ENCODE measurements at regions not wholly inside any gene's neighbourhood (a gene's known extent, or its start where the extent isn't known, plus 50 kb on each side); places are given as distances from the start of the nearest gene placed in this dataset.

DNA sequence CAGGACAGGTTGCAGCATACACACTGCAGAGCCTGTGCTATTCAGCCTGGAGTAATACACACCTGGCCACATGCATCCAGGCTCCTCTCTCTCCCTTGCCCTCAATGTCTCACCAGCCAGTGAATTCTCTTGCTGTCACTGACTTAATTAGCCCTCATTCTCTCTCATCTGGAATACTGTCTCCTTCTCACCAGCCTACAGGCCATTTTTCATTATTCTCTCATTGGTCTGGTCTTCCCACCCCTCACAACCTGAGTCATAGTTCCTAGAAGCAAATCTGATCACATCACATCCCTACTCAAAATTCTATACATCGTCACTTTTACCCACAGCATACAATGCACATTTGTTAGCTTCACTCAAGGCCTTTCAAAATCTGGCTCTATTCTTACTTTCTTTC is 333.1 kb downstream of the PIK3C3 start:
- DNase-seq (ENCODE audit: low read depth), result no peak
- H3K4me3 ChIP-seq (ENCODE audit: low read length), result no peak overlapping the region
- TF ChIP-seq, protein P1, sequence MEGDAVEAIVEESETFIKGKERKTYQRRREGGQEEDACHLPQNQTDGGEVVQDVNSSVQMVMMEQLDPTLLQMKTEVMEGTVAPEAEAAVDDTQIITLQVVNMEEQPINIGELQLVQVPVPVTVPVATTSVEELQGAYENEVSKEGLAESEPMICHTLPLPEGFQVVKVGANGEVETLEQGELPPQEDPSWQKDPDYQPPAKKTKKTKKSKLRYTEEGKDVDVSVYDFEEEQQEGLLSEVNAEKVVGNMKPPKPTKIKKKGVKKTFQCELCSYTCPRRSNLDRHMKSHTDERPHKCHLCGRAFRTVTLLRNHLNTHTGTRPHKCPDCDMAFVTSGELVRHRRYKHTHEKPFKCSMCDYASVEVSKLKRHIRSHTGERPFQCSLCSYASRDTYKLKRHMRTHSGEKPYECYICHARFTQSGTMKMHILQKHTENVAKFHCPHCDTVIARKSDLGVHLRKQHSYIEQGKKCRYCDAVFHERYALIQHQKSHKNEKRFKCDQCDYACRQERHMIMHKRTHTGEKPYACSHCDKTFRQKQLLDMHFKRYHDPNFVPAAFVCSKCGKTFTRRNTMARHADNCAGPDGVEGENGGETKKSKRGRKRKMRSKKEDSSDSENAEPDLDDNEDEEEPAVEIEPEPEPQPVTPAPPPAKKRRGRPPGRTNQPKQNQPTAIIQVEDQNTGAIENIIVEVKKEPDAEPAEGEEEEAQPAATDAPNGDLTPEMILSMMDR (IDR thresholded peaks at IDR 0.05; ENCODE audit: insufficient read depth, low read depth, low read length, missing control alignments), result no peak

DNA sequence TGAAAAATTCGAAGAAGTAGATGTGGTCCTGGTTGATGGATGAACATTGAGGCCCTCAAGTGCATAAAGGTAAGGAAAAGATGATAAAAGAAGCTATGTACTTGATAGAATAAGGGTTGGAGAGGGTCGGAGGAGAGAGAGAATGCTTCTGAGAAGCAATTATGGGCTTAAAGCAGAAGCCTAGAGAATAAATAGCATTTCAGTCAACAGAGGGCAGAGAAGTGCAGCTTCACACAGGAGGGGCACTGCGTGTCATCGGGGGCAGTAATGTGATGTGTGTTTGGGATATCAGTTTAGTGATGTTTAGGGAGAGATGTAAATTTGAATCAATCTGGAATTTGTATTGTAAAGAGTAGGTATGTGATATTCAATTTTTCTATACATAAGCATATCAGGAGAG is 334.5 kb downstream of the PIK3C3 start:
- DNase-seq (ENCODE audit: low read depth), result no peak
- H3K4me3 ChIP-seq (ENCODE audit: low read length), result no peak overlapping the region
- TF ChIP-seq, protein P1 (IDR thresholded peaks at IDR 0.05; ENCODE audit: insufficient read depth, low read depth, low read length, missing control alignments), result no peak

DNA sequence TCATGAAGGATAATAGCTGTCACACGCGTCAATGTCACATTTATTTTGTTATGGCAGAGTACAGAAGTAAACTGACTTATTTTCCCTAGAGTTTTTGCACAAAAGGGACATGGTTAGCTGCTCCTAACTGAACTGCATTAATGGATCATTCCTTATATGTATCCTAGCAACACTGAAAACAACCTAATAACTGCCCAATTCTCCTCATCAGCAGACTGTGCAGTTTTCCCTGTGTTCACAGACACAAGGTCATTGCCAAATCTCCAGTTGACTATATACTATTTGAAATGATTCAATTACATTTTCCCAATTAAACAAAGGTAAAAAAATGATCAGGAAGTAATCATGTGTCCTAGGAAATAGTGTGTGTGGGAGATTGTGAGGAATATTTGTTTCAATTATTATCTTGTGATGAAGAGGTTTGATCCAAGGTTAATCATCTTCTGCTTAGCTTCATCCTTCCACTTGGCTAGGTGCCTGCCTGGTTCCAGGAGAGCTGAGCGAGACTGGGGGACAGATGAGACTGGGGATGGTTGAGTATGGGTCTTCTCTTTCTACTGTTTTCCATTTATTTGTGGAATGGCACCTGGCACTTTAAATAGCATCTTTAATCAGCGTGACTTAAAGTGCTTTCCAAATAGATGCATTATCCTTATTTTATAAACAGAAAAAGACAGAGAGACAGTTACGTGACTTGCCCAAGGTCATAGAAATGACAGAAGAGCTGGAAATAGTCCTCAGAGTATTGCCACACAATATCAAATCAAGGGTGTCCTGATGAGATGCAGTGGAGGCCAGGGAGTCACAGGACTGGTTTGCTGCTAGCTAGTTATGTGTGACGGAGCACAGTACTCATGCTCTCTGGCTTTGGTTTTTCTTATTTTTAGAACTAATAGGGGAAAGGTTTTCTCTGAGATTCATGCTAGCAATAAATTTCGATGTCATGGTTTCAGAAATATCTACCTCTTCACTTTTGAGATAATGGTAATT is 335.6 kb downstream of the PIK3C3 start:
- DNase-seq (ENCODE audit: low read depth), result no peak
- TF ChIP-seq, protein P1 (IDR thresholded peaks at IDR 0.05; ENCODE audit: insufficient read depth, low read depth, low read length, missing control alignments), result no peak
- no peak overlapping the region for H3K4me3 ChIP-seq (ENCODE audit: low read length)

DNA sequence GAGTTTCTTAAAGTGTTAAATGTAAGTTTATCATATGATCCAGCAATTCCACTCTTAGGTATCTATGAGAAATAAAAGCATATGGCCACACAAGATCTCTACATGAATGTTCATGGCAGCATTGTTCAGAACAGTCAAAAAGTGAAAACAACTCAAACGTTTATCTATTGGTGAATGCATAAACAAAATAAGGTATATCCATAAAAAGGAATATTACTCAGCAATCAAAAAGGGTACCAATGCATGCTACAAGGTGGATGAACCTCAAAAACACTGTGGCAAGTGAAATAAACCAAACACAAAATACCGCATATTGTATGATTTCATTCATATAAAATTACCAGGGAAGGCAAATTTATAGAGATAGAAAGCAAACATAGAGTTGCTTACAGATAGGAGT is 337.6 kb downstream of the PIK3C3 start:
- DNase-seq (ENCODE audit: low read depth), result no peak
- TF ChIP-seq, protein P1 (IDR thresholded peaks at IDR 0.05; ENCODE audit: insufficient read depth, low read depth, low read length, missing control alignments), result no peak
- no peak overlapping the region for H3K4me3 ChIP-seq (ENCODE audit: low read length)

DNA sequence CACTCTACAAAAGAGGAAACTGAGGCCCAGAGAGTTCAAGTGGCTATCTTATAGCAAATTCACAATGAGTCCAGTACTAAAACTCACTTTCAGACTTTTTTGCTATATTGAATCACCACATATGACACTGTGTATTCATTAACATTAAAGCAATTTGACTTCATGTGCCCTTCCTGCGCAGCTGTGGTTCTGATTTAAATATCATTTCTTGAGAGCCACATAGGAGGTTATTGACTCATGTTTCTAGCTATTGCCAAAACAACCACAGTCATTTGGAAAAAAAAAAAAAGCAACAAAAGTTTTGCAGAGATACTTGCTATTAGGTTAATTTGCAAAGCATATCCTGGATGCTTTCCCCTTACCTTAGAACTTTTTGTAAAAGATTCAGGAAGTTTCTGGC is 341.2 kb downstream of the PIK3C3 start:
- TF ChIP-seq, protein P1 (IDR thresholded peaks at IDR 0.05; ENCODE audit: insufficient read depth, low read depth, low read length, missing control alignments), result no peak
- no peak for DNase-seq (ENCODE audit: low read depth)
- no peak overlapping the region for H3K4me3 ChIP-seq (ENCODE audit: low read length)

DNA sequence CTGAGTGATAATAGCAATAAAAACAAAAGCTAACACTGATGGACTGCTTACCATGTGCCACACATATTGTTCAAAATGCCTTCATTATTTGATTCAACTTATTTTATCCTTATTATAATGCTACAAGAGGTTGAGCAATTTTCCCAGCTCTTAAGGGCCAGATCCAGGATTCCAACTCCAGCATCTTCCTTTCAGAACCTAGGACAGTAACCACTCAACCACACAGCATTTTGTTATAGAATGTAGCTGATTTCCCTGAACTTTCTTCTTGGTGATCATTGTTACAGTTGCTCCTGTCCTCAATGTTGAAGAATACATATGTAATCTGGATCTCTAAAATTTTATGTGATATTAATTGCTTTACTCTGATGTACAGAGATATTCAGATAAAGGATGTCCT is 341.7 kb downstream of the PIK3C3 start:
- DNase-seq (ENCODE audit: low read depth), result peak; percentile 6
- H3K4me3 ChIP-seq (ENCODE audit: low read length), result no peak overlapping the region
- TF ChIP-seq, protein P1 (IDR thresholded peaks at IDR 0.05; ENCODE audit: insufficient read depth, low read depth, low read length, missing control alignments), result no peak
